ENCODE measurements at regions not wholly inside any gene's neighbourhood (a gene's known extent, or its start where the extent isn't known, plus 50 kb on each side); places are given as distances from the start of the nearest gene placed in this dataset.

DNA sequence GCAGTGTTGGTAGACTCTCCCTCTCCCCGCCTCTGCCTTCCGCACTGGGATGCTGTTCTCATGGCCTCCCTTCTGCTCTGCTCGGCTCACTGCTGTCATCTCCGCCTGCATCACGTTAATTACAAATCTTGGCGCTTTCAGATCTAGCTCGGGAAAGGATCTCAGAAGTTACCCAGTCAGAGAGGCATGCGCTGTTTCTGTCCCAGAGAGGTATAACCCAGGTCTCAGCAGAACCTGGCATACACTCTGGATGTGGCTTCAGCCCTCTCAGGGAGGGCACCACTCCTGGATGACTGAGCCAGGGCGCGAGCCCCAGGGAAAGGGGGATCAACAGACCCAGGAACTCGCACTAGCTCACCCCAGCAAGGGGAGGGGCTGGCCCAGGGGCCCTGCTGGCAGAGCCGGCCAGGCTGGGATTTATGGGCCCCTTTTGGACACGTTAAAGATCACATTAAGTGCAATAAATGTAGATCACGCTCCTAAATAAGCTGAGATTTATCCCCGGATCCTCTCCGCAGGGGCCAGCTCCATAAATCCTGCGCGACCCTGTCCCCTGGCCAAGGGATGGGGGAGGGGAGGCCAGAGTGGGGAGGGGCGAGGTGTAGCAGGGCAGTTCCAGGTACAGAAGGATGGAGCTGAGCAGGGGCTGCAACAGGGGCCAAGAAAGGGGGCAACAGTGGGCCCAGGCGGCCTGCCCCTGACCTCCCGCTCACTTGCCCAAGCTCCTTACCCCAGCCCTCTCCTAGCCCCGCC lies 101.3 kb upstream of the ZBTB40 start:
- DNase-seq (ENCODE audit: low read depth in 2 of 2): no peak

DNA sequence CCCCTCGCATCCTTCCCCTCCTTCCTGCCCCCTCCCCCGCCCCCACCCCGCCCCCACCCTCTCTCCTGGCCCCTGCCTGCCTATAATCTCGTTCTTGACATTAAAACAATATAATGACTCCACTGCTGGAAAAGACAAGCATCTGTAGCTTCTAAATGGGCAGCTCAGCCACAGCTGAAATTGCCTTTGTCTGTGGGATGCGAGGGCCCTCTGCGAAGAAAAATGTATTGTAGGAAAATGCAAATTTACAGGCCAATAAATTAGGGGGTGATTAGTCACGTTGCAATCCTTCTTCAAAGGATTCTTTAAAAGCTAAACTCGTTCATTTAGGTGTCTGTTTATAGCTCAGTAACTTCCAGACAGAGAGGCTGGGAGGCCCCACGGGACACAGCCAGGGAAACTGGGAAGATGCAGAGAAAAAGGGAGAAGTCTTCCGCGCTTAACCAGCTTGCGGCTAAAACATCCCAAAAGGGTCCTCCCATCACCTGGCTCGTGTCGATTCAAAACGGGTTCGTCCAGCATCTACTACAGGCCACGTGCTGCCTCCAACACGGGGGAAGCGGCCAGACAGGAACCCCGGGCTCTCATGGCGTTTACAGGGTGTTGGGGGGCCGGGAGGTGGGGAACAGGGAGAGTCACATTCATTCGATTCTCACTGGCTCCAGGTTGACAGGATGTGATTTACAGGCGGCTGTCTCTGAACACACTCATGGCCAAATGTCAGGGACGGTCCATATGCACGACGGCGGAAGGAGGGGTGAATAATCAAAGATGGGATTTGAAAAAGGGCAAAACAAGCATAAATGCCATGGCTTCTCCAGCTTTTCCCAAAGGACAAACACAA lies 100.5 kb upstream of the ZBTB40 start:
- DNase-seq (ENCODE audit: low read depth in 2 of 2): no peak

DNA sequence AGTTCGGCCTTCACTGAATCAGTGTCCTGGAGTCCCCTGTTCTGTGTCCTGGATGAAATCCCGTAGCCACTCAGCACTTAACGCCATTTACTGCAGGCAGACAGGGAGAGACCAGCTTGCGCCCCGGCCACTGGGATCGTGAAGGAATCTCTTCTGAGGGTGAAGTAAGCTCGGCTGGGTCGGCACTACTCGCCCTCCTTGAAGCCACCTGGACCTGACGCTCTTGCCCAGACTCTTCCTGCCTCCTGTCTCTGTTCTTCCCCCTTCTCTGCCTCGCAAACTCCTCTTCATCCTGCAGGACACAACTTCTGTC lies 99.9 kb upstream of the ZBTB40 start:
- DNase-seq (ENCODE audit: low read depth in 2 of 2): no peak

DNA sequence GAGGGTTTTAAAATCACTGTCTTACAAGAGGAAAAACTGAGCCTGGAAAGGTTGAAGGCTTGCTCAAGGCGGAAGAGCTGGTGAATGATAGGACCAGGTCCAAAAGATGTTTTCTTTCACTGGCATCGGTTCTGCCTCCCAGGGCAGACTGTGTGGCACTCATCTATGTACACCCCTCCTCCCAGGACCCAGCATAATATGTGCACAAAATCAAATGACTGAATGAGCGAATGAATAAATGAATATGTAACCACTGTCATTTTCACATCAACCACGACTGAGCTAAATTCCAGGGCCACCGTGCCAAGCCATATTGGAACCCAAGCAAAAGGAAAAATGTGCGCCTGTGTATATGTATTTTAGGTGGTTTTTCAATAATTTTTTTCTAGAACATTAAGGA lies 99.3 kb upstream of the ZBTB40 start:
- no peak for DNase-seq (ENCODE audit: low read depth in 2 of 2)

DNA sequence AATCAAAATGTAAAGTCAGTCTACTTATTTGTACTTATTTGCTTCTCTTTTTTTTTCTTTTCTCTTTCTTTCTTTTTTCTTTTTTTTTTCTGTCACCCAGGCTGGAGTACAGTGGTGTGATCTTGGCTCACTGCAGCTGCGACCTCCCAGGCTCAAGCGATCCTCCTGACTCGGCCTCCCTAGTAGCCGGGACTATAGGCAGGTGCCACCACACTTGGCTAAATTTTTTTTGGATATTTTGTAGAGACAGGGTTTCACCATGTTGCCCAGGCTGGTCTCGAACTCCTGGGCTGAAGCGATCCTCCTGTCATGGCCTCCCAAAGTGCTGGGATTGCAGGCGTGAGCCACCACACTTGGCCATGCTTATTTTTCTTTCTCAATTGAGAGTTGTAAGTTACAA lies 98.8 kb upstream of the ZBTB40 start:
- DNase-seq (ENCODE audit: low read depth in 2 of 2): no peak

DNA sequence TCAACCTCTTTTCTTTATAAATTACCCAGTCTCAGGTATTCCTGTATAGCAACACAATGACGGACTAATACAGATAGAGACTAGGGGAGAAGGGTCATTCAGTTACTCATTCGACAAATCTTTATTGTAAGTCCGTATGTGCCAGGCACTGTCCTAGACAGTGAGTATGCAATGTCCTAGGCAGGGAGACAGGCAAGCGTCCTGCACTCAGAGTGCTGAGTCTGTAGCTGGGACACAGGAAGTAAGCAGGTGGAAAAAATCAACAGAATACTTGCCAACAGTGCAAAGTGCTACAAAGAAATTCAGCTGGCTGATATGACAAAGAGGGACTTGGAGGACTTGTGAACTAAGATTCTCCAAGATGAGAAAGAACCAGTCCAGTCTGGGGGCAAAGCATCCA lies 92.2 kb upstream of the ZBTB40 start:
- no peak for DNase-seq (ENCODE audit: low read depth in 2 of 2)

DNA sequence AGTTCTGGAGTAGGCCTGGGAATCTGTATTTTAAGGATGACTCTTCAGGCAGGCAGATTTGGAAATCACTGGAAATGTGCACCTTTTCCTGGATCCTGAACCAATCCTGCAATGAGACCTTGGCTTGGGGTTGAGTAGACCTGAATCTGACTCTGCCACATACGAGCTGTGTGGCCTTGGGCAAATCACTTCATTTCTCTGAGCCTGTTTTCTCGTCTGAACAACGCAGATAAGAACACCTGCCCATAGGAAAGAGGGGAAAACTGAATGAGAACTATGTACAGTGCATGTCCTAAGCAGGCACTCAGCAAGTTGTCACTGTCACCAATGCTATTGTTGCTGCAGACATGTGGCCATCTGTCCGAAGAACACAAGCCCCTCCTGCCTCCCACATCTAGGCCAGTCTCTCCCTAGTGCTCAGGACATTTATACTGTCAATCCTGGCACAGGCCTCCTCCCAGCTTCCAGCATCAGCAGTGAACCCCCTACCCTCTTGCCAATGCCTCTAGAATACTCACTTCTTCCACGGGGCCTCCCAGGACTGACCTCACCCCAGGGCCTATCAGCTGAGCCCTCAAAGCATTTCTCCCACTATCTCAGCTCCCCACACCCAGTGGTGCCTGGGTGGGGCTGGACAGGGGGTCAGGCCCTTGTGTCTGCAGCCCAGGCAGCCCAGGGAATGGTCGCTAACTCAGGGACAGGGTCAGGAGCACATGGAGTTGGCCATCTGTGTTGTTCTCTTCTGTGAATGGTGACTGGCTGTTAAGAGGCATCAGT lies 88.8 kb upstream of the ZBTB40 start:
- DNase-seq (ENCODE audit: low read depth in 2 of 2): no peak

DNA sequence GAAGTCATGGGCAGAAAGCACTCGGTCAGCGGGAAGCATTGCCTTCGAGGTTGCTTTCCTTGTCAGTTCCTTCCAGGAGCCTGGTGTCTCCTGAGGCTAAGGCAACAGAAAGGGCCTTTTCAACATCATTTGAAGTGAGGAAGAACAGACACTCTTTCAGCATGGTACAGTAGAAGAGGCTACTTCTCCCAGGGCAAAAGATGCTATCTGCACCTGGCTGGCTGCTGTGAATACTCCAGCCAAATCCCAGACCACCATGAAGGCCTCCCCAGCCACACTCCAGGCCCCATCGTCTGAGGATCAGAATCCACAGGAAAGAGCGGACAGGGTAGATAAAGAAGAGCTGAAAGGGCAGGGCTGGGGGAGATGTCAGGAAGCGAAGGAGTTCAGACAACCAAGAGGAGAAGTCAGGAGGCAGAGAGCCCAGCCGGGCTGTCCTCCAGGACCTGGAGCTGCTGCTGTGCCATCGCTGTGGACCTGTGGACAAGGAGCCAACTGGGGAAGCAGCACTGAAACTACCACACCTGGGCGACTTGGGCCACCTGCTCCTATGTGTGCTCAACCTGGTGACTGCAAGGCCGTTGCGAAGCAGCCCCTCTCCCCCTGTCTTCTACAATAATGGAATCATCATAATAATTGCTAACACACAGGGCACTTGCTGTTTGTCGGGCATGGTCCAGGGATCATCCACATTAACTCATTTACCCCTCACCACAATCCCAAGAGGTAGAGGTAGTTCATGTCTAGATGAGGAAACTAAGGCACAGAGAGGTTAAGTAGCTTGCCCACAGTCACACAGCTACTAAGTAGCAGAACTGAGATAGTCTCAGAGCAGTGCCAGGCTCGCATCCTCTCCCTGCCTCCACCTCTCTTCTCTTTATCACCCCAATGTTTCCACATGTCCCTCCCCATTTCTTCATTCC lies 88.0 kb upstream of the ZBTB40 start:
- no peak for DNase-seq (ENCODE audit: low read depth in 2 of 2)

DNA sequence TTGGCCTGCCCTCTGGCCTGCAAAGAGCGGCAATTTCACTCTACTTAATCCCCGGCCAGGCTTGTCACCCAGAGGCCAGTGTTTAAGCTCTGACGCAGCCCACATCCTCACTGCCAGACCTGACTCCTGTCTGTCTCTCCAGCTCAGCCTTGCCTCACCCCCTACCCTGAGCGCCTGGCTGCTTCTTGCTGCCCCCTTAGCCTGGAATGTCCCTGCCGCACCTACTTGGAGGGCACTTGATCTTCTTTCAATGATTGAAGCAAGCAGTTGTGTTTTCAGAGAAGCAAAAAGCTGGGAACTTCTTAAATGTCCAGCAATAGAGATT lies 87.4 kb upstream of the ZBTB40 start:
- no peak for DNase-seq (ENCODE audit: low read depth in 2 of 2)

DNA sequence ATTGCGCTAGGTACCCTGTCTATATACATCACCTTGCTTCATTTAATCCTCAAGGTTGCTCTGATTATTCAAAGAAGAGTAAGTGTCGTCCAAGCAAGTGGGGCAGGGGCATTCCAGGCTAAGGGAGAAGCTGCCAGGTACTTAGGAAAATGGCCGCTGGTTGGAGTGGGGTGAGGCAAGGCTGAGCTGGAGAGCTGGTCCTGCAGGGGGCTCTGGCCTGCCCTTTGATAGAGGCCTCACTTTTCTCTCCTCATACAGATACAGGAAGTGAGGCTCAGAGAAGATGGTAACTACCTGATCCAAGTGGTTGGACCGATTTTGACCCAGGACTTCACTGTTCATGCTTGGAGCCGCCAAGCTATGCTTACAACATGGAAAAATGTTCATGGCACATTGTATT lies 86.9 kb upstream of the ZBTB40 start:
- no peak for DNase-seq (ENCODE audit: low read depth in 2 of 2)

DNA sequence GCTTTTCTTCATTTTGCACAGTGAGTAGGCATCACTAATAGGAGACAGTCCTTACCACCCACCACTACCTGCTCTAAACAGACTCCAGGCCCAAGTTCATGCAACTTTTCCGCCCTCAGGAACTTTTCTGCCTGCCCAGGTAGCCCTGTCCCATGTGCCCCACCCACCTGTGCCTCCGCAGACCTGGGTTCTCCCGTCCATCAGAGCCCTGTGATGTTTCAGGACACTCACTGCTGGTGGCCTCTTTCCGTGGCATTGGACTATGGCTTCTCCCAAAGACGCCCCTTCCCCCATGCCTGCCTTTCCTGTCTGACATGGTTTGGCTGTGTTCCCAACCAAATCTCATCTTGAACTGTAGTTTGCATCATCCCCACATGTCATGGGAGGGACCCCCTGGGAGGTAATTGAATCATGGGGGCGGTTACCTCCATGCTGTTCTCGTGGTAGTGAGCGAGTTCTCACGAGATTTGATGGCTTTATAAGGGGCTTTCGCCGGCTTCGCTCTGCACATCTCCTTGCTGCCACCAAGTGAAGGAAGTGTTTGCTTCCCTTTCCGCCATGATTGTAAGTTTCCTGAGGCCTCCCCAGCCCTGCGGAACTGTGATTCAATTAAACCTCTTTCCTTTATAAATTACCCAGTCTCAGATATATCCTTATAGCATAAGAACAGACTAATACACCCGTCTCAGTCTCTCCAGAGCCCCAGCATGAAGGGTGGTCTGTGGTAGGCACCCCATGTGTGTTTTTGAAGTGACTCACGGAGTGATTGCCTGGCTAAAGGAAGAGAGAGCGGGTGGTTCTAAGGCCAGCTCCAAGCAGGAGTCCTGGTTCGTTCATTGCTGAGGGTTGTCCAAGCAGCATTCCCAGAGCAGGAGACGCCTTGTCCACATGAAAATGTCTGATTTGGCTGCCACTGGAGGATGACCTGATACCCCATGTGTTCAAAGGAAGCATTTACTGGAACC lies 86.0 kb upstream of the ZBTB40 start:
- no peak for DNase-seq (ENCODE audit: low read depth in 2 of 2)

DNA sequence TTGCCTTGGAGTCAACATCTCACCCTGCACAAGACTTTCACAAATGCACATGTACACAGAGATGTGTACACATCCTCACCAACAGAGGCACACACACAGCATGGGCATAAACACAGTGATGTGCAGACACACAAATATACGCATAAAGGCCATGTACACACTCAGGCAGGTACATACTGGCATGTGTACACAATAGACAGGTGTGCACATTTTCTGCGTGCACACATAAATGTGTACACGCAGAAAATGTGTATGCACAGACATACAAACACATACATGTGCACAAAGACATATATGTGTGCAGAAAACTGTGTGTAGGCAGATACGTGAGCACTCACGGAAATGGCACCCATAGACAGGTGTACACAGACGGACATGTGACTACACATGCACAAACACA lies 85.3 kb upstream of the ZBTB40 start:
- DNase-seq (ENCODE audit: low read depth in 2 of 2): no peak

DNA sequence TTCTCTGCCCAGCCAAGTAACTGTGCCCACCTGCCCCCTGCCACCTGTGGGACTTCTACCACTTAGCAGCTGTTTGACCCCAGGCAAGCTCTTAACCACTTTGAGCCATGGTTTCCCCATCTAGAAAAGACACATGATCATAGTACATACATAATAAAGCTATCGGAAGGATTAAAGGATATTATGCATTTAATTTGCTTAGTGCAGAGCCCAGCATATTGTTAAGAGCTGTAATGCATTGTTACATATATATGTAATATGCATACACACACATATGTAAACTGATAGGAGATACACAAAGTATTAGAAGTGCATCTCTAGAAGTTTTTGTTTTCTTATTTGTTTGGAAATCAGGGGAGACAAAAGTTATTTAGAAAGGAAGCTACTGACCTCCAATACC lies 83.5 kb upstream of the ZBTB40 start:
- no peak for DNase-seq (ENCODE audit: low read depth in 2 of 2)

DNA sequence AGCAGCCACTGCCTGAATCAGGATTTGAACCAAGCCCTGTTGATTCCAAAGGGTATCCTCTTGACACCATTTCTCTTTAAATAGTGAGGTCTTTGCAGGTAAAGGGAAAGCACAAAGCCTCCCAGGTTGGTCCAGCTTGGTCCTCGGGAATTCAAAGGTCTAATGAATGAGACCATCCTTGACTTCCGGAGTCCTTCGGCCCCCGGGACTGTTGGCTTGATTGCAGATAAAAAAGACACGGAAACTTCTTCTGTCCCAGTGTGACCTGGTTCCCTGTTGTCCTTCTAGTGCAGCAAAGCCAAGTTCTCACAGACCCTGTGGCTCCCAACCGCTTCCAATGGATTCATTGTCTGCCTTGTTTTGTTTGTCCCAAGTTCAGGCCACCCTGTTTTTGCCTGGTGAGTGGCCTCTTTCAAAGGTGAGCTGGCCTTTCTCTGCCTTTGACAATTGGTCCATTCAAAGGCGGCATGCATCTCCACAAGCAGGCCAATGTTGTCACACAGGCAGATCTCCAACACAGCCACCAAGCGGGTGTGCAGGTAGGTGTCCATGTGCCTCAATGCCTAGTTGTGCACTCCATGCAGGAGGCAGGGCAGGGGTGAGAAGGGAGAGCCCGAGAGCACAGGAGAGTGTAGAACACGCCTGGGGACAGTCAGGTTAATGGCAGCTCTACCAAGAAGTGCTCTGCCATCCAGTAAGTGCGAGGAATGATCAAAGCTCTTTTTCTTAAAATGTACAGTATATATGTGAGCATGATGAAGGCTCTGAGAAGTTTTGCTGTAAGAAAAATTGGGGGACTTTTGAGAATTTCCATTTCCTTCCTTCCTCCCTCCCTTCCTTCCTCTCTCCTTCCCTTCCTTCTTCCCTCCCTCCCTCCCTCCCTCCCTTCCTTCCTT lies 82.1 kb upstream of the ZBTB40 start:
- DNase-seq (ENCODE audit: low read depth in 2 of 2): no peak

DNA sequence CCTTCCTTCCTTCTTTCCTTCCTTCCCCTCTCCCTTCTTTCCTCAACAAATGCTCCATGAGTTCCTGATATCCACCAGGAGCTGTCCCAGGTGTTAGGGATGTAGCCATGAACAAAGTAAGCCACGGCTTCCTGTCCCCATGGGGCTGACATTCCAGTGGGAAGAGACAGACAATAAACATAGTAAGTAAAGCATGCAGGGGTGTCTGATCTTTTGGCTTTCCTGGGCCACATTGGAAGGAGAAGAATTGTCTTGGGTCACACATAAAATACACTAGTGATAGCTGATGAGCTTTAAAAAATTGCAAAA lies 81.5 kb upstream of the ZBTB40 start:
- no peak for DNase-seq (ENCODE audit: low read depth in 2 of 2)

DNA sequence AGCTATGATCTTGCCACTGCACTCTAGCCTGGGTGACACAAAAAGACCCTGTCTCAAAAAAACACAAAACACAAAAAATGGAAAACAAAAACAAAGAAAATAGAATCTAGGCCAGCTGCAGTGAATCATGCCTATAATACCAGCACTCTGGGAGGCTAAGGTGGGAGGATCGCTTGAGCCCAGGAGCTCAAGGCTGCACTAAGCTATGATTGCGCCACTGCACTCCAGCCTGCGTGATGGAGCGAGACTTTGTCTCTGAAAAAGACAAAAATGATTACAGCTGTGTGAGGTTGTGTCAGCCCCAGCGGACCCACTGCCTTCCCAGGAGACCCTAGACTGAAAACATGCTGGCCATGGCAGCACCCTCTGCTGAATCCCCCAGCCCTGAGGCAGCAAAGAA lies 80.2 kb upstream of the ZBTB40 start:
- DNase-seq (ENCODE audit: low read depth in 2 of 2): no peak

DNA sequence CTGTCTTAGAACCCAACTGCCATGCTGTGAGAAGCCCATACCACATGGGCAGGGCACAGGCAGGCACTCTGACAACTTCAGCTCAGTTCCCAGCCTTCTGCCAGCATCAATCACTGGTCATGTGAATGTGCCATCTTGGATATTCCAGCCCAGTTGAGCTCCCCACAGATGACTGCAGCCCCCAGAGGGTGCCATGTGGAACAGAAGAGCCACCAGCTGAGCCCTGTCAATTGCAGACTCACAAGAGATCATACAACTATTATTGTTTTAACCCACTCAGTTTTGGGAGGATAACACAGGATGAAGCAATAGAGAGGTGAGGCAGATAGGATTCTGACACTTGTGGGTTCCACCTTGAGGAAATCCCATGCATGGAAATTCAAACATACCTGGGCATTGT lies 78.4 kb upstream of the ZBTB40 start:
- DNase-seq (ENCODE audit: low read depth in 2 of 2): no peak

DNA sequence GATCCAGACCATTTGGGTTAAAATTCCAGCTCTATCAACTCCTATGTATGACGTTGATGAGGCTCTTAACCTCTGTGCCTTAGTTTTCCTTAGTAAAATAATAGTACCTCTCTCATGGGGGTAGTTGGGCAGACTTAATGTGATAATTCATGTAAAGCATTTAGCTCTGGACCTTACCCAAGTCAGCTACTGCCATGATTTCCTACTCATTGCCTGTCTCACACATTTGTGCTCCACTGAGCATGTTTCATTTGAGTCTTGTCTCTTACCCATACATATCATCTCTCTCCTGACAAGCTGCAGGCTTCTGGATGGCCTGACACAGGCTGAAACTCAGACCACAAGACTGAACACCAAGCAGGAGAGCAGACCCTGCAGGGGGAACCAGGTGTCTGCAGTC lies 77.7 kb upstream of the ZBTB40 start:
- no peak for DNase-seq (ENCODE audit: low read depth in 2 of 2)

DNA sequence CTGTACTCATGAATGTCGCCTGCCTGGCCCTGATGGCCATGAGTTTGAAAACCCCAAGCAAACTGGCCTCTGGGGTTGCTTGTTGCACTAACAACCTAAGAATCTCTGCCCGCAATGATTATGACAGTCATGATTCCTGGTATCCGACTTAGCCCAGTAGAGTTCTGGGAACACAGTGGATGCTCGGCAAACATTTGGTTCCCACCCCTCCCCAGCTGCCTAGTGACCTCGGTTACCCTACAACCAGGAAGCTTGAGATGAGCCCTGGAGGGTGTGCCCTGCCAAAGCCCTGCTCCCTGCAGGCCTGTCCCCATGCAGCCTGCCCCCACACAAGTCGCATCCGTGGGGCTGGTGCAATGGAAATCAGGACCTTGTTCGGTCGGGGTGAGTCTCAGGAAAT lies 76.0 kb upstream of the ZBTB40 start:
- no peak for DNase-seq (ENCODE audit: low read depth in 2 of 2)

DNA sequence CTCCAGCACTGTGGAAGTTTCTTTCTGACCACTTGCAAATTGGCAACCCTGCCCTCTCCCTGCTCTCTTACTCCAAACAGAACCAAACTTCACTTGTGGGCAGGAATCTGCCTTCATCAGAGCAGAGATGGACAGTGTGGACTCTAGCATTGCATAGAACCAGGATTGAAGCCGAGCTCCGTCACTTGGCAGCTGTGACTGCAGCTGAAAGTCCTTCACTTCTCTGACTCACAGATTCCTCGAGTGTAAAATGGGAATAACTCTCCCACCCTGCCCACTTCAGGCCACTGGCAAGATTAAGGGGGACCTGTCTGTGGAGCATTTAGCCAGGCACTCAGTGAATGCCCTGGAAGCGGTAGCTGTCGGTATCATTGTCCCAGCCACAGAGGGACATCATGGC lies 75.7 kb upstream of the ZBTB40 start:
- no peak for DNase-seq (ENCODE audit: low read depth in 2 of 2)

All from stimulated activated CD4-positive, alpha-beta T cell treated with anti-CD3 and anti-CD28 coated beads, Interleukin-12 subunit alpha, Interleukin-12 subunit beta, amount 100 ng/mL, for 24 hours (primary cell).